HFFc6 (cell line): ENCODE measurements at regions not wholly inside any gene's neighbourhood (a gene's known extent, or its start where the extent isn't known, plus 50 kb on each side); places are given as distances from the start of the nearest gene placed in this dataset.

ENCODE experiments used
- DNase-seq: peaks from one replicate; pipeline ENCODE4 v3.0.0-alpha.2; 2018
- H3K27ac Mint-ChIP-seq: 2 replicates; pipeline ENCODE4 v1.8.0; 2020; ENCODE audit warnings: mild to moderate bottlenecking, mixed read lengths
- H3K27me3 Mint-ChIP-seq: 2 replicates; pipeline ENCODE4 v1.8.0; 2021; ENCODE audit warnings: mild to moderate bottlenecking, moderate library complexity, mixed read lengths; ENCODE audit not compliant: insufficient read depth
- H3K36me3 Mint-ChIP-seq: 2 replicates; pipeline ENCODE4 v1.8.0; 2021; ENCODE audit warnings: low read depth, mixed read lengths
- H3K4me1 Mint-ChIP-seq: 2 replicates; pipeline ENCODE4 v1.8.0; 2020; ENCODE audit warnings: low read depth, mixed read lengths
- H3K4me3 Mint-ChIP-seq: 2 replicates; pipeline ENCODE4 v1.8.0; 2020; ENCODE audit warnings: mild to moderate bottlenecking, moderate library complexity, mixed read lengths
- H3K9me3 Mint-ChIP-seq: 2 replicates; pipeline ENCODE4 v1.8.0; 2020; ENCODE audit warnings: mild to moderate bottlenecking, mixed read lengths
- CTCF ChIP-seq: fragments of 200-600 bp; sonication (generic); IDR thresholded peaks from 2 replicates; pipeline ENCODE4 v1.5.0; 2021; ENCODE audit warnings: antibody characterized with exemption, mild to moderate bottlenecking

GRCh38 chr2:147575106-147575505 is 269.7 kb upstream of the ACVR2A start:
- Mint-ChIP-seq H3K27ac (no peak overlapping the region), H3K9me3 (peaks cover 11% of the 10 kb centered on the region), H3K4me3 (no peak overlapping the region), H3K4me1 (no peaks in the 10 kb centered on the region), H3K27me3 (no peaks in the 10 kb centered on the region; the same call in 1 of the 2 replicates), H3K36me3 (no peaks in the 10 kb centered on the region)
- no peak for DNase-seq
- TF ChIP-seq CTCF: no peak

DNA sequence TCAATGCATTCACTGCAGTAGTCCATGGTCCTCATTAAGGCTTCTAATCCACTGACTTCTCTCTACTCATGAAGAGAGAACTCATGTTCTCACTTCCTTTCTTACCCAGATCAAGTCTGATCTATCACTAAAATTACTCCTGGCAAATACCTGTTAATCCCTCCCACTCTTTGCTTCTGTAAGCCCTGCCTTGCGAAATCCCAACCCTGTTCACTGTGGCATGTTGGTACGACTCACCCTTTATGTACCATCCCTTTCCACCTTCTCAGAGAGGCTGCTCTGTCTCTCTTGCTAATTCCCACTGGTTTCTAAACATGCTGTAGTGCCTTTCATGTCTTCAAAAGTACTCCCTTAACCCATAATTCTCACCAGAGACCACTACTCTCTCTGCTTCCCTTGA is 272.2 kb upstream of the ACVR2A start:
- no peaks in the 10 kb centered on the region for H3K36me3 Mint-ChIP-seq
- no peaks in the 10 kb centered on the region; the same call in 1 of the 2 replicates for H3K27me3 Mint-ChIP-seq
- no peak overlapping the region for H3K4me3 Mint-ChIP-seq
- H3K4me1 Mint-ChIP-seq: no peaks in the 10 kb centered on the region
- TF ChIP-seq CTCF: no peak
- DNase-seq: no peak
- no peak overlapping the region for H3K27ac Mint-ChIP-seq
- peaks cover 25% of the 10 kb centered on the region for H3K9me3 Mint-ChIP-seq

- Mint-ChIP-seq H3K27ac (no peak overlapping the region), H3K9me3 (peaks cover 40% of the 10 kb centered on the region), H3K4me3 (no peak overlapping the region), H3K36me3 (no peaks in the 10 kb centered on the region), H3K4me1 (no peaks in the 10 kb centered on the region), H3K27me3 (no peaks in the 10 kb centered on the region; the same call in 1 of the 2 replicates)
- no peak for TF ChIP-seq CTCF
- DNase-seq: no peak
These were observed 275.4 kb upstream of the ACVR2A start for GRCh38 chr2:147569426-147569825.

DNA sequence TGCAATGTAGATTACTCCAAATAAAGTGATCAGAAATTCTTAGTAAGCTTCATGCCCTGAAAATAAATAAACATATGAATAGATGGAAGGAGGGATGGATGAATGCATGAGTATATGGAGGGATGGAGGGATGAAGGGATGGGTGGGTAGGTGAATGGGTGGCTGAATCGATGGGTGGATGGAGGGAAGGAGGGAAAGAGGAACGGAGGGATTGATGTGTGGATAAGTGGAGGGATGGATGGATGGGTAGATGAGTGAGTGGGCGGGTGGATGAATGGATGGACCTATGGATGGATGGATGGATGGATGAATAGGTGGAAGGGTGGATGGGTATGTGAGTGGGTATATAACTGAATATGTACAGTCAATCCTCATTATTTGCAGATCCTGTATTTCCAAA is 276.7 kb upstream of the ACVR2A start:
- peaks cover 43% of the 10 kb centered on the region for H3K9me3 Mint-ChIP-seq
- no peak for DNase-seq
- no peaks in the 10 kb centered on the region for H3K4me1 Mint-ChIP-seq
- no peaks in the 10 kb centered on the region; the same call in 1 of the 2 replicates for H3K27me3 Mint-ChIP-seq
- TF ChIP-seq CTCF: no peak
- no peak overlapping the region for H3K27ac Mint-ChIP-seq
- H3K4me3 Mint-ChIP-seq: no peak overlapping the region
- no peaks in the 10 kb centered on the region for H3K36me3 Mint-ChIP-seq

DNA sequence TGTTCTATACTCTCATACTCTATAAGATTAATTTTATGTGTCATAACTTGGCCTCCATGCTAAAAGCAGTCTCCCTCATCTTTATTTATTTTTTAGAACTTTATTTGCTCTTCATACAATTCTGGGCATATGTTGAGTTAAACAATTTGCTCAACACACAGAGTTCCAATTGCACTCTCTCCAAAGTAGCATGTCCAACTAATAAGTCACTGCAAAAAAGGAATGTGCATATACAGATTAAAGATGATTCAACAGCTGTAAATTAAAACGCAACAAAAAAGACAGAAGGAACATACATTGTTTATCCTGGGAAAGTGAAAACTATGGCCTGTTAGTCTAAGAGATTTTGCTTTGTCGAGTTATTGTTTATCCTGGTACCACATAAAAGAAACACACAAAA is 277.7 kb upstream of the ACVR2A start:
- no peaks in the 10 kb centered on the region for H3K36me3 Mint-ChIP-seq

More for the DNA sequence above, 277.7 kb upstream of the ACVR2A start:
- no peak for TF ChIP-seq CTCF
- DNase-seq: no peak
- Mint-ChIP-seq H3K27ac (no peak overlapping the region), H3K4me3 (no peak overlapping the region), H3K9me3 (peaks cover 43% of the 10 kb centered on the region), H3K27me3 (no peaks in the 10 kb centered on the region; the same call in 1 of the 2 replicates), H3K4me1 (no peaks in the 10 kb centered on the region)
